Sigmoid colon (tissue), 6 donors: ENCODE measurements at regions not wholly inside any gene's neighbourhood (a gene's known extent, or its start where the extent isn't known, plus 50 kb on each side); places are given as distances from the start of the nearest gene placed in this dataset.
A peak's percentile ranks its signal among the peaks of the same experiment; 100 is the strongest.

ENCODE experiments used
- DNase-seq: peaks from one replicate; pipeline ENCODE4 v3.0.0-alpha.2; 2019
- H3K27ac ChIP-seq, 4 donors: fragments of 200-600 bp; sonication (generic); one replicate each; pipeline ENCODE4 v1.5.1; 2016 to 2019; ENCODE audit warnings: mild to moderate bottlenecking in 1 of 4
- H3K27me3 ChIP-seq, 3 donors: fragments of 200-600 bp; sonication (generic); one replicate each; pipeline ENCODE4 v1.5.1; 2019; ENCODE audit warnings: mild to moderate bottlenecking in 1 of 3
- H3K36me3 ChIP-seq, 4 donors: fragments of 200-600 bp; sonication (generic); one replicate each; pipeline ENCODE4 v1.5.1; 2016 to 2019
- H3K4me1 ChIP-seq, 4 donors: fragments of 200-600 bp; sonication (generic); one replicate each; pipeline ENCODE4 v1.5.1; 2017 to 2019
- H3K4me3 ChIP-seq, 4 donors: fragments of 200-600 bp; sonication (generic); one replicate each; pipeline ENCODE4 v1.5.1; 2017 to 2019; ENCODE audit warnings: mild to moderate bottlenecking in 2 of 4, moderate library complexity in 1 of 4
- H3K9me3 ChIP-seq, 4 donors: fragments of 200-600 bp in 3 of 4; sonication (generic) in 3 of 4; one replicate each; pipeline versions ENCODE4 v1.5.1 to v1.6.1; 2013 to 2019
- EP300 ChIP-seq, 4 donors: sonication (generic); formaldehyde crosslinking; IDR thresholded peaks; one replicate each; pipeline ENCODE4 v1.6.1; 2017; ENCODE audit warnings: antibody characterized with exemption in 4 of 4
- POLR2A ChIP-seq, 2 donors: fragments of 450-650 bp; IDR thresholded peaks; one replicate each; pipeline ENCODE4 v1.6.1; 2016; ENCODE audit warnings: antibody characterized with exemption in 2 of 2, mild to moderate bottlenecking in 2 of 2, moderate library complexity in 2 of 2
- POLR2AphosphoS5 ChIP-seq, 4 donors: sonication (generic); formaldehyde crosslinking; IDR thresholded peaks; one replicate each; pipeline ENCODE4 v1.6.1; 2017; ENCODE audit warnings: antibody characterized with exemption in 4 of 4
- WGBS, 2 donors: extraction: QIAGEN DNeasy Blood & Tissue Kit; methylation state at CpG; one replicate each; pipeline ENCODE4 v1.1.7; 2013; 5-methylcytosine and 5-hydroxymethylcytosine counted together
- intact Hi-C: fragments of 100-400 bp; cut with DNase I; formaldehyde crosslinking; loops from one replicate; pipeline ENCODE4 v1.15.1; 2023
- TF ChIP-seq, protein P1 (sequence below), 4 experiments: fragments of 450-650 bp in 3 of 4; fragments of 200-600 bp in 1 of 4; IDR thresholded peaks; one replicate each; pipeline ENCODE4 v1.5.1; 2016 to 2019; ENCODE audit warnings: antibody characterized with exemption in 4 of 4, mild to moderate bottlenecking in 3 of 4, moderate library complexity in 2 of 4
- donor health status: healthy with polysubstance abuse.
- donor health status: healthy.

DNA sequence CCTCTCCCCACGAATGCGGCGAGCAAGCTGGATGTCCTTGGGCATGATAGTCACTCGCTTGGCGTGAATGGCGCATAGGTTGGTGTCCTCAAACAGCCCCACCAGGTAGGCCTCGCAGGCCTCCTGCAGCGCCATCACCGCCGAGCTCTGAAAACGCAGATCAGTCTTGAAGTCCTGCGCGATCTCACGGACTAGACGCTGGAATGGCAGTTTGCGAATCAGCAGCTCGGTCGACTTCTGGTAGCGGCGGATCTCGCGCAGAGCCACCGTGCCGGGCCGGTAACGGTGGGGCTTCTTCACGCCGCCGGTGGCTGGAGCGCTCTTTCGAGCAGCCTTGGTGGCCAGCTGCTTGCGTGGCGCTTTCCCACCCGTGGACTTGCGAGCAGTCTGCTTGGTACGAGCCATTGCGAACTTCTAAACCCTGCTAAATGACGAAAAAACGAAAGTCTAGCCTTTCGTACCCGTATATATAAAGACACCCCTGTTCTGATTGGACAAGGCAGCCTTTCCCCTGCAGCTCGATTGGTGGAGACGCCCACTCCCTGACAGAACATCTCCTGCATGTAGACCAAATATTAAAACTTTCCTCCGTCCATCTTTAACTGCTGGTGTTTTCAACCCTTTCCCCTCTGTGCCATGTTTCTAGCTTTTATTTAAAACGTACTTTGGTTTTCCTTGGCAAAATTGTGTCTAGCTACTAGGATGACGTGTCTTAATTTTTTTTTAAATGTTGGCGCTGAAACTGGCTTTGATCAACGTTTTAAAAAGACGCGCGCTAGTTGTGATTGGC is 109.8 kb downstream of the HFE start:
- no peaks in the 10 kb centered on the region for H3K9me3 ChIP-seq
- TF ChIP-seq, protein P1, sequence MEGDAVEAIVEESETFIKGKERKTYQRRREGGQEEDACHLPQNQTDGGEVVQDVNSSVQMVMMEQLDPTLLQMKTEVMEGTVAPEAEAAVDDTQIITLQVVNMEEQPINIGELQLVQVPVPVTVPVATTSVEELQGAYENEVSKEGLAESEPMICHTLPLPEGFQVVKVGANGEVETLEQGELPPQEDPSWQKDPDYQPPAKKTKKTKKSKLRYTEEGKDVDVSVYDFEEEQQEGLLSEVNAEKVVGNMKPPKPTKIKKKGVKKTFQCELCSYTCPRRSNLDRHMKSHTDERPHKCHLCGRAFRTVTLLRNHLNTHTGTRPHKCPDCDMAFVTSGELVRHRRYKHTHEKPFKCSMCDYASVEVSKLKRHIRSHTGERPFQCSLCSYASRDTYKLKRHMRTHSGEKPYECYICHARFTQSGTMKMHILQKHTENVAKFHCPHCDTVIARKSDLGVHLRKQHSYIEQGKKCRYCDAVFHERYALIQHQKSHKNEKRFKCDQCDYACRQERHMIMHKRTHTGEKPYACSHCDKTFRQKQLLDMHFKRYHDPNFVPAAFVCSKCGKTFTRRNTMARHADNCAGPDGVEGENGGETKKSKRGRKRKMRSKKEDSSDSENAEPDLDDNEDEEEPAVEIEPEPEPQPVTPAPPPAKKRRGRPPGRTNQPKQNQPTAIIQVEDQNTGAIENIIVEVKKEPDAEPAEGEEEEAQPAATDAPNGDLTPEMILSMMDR (IDR thresholded peaks at IDR 0.05) = no peak
- TF ChIP-seq POLR2A (IDR thresholded peaks at IDR 0.05) (peak; percentile 81 to 84), EP300 (IDR thresholded peaks at IDR 0.05) (no peak), POLR2AphosphoS5 (IDR thresholded peaks at IDR 0.05) (peak; percentile 97 to 99 (median 98))
- H3K4me1 ChIP-seq = peaks cover 0 to 23% (median 21%) of the 10 kb centered on the region in 4 donors
- 1% methylated on average over 51 of the region's 51 CpGs for WGBS, 2 donors
- peak overlapping the region; percentile 88 to 97 (median 96) for H3K27ac ChIP-seq
- peak; percentile 95 for DNase-seq
- no peaks in the 10 kb centered on the region for H3K27me3 ChIP-seq
- no peaks in the 10 kb centered on the region for H3K36me3 ChIP-seq
- intact Hi-C loops = loop anchor here (2.0 kb wide), 1 partner anchor 40 kb away; a partner anchor contains a TSS
- peak overlapping the region; percentile 49 to 68 (median 58) for H3K4me3 ChIP-seq

DNA sequence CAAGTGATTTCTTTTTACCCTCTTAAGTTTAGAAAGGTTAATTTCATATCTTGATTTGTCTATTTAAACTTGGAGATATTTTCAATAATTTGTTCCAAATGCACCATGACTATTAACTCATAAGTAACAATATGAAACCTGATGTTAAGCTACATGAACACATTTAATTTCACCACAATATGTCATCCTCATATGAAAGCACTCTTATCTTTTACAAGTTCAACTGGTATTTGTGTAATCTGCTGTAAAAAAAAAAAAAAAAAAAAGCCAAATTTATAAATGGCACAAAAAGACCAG is 110.4 kb downstream of the HFE start:
- intact Hi-C loops = loop anchor here (2.0 kb wide), 1 partner anchor 41 kb away; a partner anchor contains a TSS
- peak overlapping the region; percentile 49 to 68 (median 65) for H3K4me3 ChIP-seq
- no peaks in the 10 kb centered on the region for H3K27me3 ChIP-seq
- no peaks in the 10 kb centered on the region for H3K9me3 ChIP-seq
- no peaks in the 10 kb centered on the region for H3K36me3 ChIP-seq
- DNase-seq = no peak
- peaks cover 0 to 23% (median 21%) of the 10 kb centered on the region in 4 donors for H3K4me1 ChIP-seq
- TF ChIP-seq EP300 (IDR thresholded peaks at IDR 0.05) (no peak), POLR2A (IDR thresholded peaks at IDR 0.05) (no peak), POLR2AphosphoS5 (IDR thresholded peaks at IDR 0.05) (no peak)
- TF ChIP-seq, protein P1 (IDR thresholded peaks at IDR 0.05) = no peak
- peak overlapping the region; percentile 88 to 97 (median 96) for H3K27ac ChIP-seq

DNA sequence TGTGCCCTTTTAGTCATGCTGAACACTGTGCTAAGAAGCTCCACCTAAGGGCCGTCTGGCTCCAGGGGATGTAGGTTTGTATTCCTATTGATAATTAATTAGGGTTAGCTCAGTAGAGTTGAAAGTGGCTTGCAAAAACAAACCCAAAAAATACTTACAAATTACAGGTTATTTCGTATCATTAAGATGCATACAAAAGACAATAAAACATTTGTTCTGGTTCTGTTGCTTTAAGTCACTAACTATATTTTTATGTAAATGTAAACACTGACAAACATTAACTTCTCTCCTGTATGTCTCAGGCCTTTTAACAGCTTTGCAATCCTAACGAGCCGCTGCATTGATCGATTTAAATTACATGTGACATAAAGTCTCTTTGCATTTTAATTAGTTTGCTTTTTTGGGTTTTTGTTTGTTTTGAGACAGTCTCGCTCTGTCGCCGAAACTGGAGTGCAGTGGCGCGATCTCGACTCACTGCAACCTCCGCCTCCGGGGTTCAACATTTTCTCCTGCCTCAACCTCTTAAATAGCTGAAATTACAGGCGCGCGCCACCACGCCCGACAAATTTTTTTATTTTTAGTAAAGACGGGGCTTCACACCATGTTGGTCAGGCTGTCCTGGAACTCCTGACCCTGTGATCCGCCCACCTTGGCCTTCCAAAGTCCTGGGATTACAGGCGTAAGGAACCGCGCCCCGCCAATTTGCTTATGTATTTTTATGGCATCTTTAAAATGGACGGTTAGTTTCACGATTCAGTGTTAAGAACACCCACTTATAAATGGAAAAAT is 110.9 kb downstream of the HFE start:
- peak overlapping the region; percentile 88 to 97 (median 96) for H3K27ac ChIP-seq
- intact Hi-C loops = loop anchor here (2.0 kb wide), 1 partner anchor 41 kb away; a partner anchor contains a TSS
- no peaks in the 10 kb centered on the region for H3K36me3 ChIP-seq
- no peaks in the 10 kb centered on the region for H3K27me3 ChIP-seq
- H3K9me3 ChIP-seq = no peaks in the 10 kb centered on the region
- no peak for TF ChIP-seq EP300 (IDR thresholded peaks at IDR 0.05)
- TF ChIP-seq, protein P1 (IDR thresholded peaks at IDR 0.05) = no peak
- peak in 1 of 4 donors; percentile 7 for TF ChIP-seq POLR2AphosphoS5 (IDR thresholded peaks at IDR 0.05)
- TF ChIP-seq POLR2A (IDR thresholded peaks at IDR 0.05) = no peak
- H3K4me3 ChIP-seq = peak overlapping the region; percentile 49 to 68 (median 65)
- peaks cover 0 to 23% (median 21%) of the 10 kb centered on the region in 4 donors for H3K4me1 ChIP-seq
- DNase-seq = peak; percentile 77
- WGBS, 2 donors = 0 to 1% methylated on average over 26 of the region's 26 CpGs

DNA sequence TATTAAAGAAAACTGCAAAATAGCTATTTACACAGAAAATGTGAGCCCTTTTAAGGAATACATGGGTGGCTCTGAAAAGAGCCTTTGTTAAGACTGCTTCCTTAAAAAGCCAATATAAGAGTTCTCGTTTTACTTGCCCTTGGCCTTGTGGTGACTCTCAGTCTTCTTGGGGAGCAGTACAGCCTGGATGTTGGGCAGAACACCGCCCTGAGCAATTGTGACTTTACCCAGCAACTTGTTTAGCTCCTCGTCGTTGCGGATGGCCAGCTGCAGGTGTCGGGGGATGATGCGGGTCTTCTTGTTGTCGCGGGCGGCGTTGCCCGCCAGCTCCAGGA is 111.5 kb downstream of the HFE start:
- Histone ChIP-seq H3K27ac (peak overlapping the region; percentile 88 to 97 (median 96)), H3K27me3 (no peaks in the 10 kb centered on the region), H3K4me1 (peaks cover 0 to 25% (median 23%) of the 10 kb centered on the region in 4 donors), H3K9me3 (no peaks in the 10 kb centered on the region), H3K36me3 (no peaks in the 10 kb centered on the region), H3K4me3 (peak overlapping the region; percentile 49 to 68 (median 65))
- intact Hi-C loops = no loop called here
- 0 to 1% methylated on average over 12 of the region's 12 CpGs for WGBS, 2 donors
- DNase-seq = no peak
- TF ChIP-seq, protein P1 (IDR thresholded peaks at IDR 0.05) = no peak
- TF ChIP-seq POLR2A (IDR thresholded peaks at IDR 0.05) (no peak), POLR2AphosphoS5 (IDR thresholded peaks at IDR 0.05) (no peak), EP300 (IDR thresholded peaks at IDR 0.05) (no peak)
